ENCODE measurements at regions not wholly inside any gene's neighbourhood (a gene's known extent, or its start where the extent isn't known, plus 50 kb on each side); places are given as distances from the start of the nearest gene placed in this dataset.

DNA sequence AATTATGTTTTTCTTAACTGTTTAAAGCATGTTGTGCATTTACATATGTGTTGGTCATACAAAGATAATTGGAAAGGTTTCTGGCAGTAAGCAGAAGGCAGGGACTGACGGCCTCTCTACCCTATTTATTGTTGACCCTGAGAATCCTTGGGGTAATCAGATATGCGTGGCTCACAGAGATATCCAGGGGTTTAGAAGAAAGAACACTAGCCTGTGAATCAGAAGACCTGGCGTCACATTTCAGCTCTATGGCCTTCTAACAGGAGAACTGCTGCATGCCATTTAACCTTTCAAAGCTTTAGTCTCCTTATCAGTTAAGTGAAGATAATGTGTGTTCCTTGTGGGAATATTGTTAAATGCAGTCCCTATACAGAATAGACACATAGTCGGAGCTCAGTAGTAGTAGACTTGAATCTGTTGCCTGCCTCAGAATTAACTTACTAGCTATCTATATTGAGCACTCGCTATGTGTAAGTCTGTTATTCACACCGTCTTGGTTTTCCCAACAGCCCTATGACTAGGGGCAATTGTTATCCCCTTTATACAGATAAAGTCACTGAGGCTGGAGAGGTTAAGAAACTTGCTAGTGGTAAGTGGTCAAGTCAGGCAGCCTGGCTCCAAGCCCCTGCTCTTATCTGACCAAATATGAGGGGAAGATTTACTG lies 129.6 kb upstream of the ANKRD1 start:
- H3K27ac ChIP-seq (ENCODE audit: low read depth, low read length, poor library complexity, severe bottlenecking): no peak overlapping the region
- intact Hi-C loops (cut with micrococcal nuclease; ENCODE audit: unreplicated experiment): no loop called here
- H3K27me3 ChIP-seq (replicated peaks; ENCODE audit: insufficient read depth, low read depth, low read length, poor library complexity): peaks cover 3% of the 10 kb centered on the region
- POLR2A ChIA-PET (ENCODE audit: low non-redundant PET): no interaction called here
- DNase-seq (ENCODE audit: low spot score): no peak
- no peak for TF ChIP-seq EZH2 (IDR thresholded peaks at IDR 0.05; ENCODE audit: borderline replicate concordance, low read depth, low read length, poor library complexity, severe bottlenecking)
- TF ChIP-seq, protein P1, sequence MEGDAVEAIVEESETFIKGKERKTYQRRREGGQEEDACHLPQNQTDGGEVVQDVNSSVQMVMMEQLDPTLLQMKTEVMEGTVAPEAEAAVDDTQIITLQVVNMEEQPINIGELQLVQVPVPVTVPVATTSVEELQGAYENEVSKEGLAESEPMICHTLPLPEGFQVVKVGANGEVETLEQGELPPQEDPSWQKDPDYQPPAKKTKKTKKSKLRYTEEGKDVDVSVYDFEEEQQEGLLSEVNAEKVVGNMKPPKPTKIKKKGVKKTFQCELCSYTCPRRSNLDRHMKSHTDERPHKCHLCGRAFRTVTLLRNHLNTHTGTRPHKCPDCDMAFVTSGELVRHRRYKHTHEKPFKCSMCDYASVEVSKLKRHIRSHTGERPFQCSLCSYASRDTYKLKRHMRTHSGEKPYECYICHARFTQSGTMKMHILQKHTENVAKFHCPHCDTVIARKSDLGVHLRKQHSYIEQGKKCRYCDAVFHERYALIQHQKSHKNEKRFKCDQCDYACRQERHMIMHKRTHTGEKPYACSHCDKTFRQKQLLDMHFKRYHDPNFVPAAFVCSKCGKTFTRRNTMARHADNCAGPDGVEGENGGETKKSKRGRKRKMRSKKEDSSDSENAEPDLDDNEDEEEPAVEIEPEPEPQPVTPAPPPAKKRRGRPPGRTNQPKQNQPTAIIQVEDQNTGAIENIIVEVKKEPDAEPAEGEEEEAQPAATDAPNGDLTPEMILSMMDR (conservative IDR thresholded peaks at IDR 0.05; ENCODE audit: low read depth, low read length): no peak
- H3K4me3 ChIP-seq (ENCODE audit: low read depth, low read length, poor library complexity, severe bottlenecking): no peak overlapping the region
- CTCF ChIA-PET: no interaction called here
- BruUV-seq (replicated peaks): no TSS peak
- no peaks in the 10 kb centered on the region for H3K9me3 ChIP-seq (ENCODE audit: low read depth, low read length, poor library complexity, severe bottlenecking)
- H3K36me3 ChIP-seq (ENCODE audit: insufficient read depth, low read length, poor library complexity, severe bottlenecking): no peaks in the 10 kb centered on the region
- no peaks in the 10 kb centered on the region for H3K4me1 ChIP-seq (ENCODE audit: insufficient read depth, low read length, poor library complexity, severe bottlenecking)

DNA sequence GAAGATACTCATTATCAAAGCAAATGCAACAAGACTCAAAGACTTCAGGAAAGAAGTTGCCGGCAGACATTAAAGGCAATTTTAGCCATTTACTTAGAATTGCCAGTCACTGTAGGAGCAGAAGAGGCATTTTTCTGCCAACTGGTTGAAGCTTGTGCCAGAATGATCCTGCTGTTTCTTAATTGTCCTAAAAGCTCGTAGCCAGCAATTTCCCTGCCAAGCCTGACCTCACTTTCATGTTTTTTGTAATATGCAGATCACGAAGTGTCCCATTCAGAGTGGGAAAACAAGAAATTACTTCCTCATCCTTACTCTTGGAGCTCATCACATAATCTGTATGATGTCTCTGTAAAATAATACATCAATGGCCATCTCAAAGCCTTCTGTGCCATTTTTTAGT lies 130.9 kb upstream of the ANKRD1 start:
- TF ChIP-seq EZH2 (IDR thresholded peaks at IDR 0.05; ENCODE audit: borderline replicate concordance, low read depth, low read length, poor library complexity, severe bottlenecking): no peak
- TF ChIP-seq, protein P1 (conservative IDR thresholded peaks at IDR 0.05; ENCODE audit: low read depth, low read length): no peak
- no TSS peak for BruUV-seq (replicated peaks)
- intact Hi-C loops (cut with micrococcal nuclease; ENCODE audit: unreplicated experiment): no loop called here
- no peak overlapping the region for H3K4me3 ChIP-seq (ENCODE audit: low read depth, low read length, poor library complexity, severe bottlenecking)
- ChIA-PET CTCF (no interaction called here), POLR2A (ENCODE audit: low non-redundant PET) (no interaction called here)
- no peaks in the 10 kb centered on the region for H3K36me3 ChIP-seq (ENCODE audit: insufficient read depth, low read length, poor library complexity, severe bottlenecking)
- H3K27me3 ChIP-seq (replicated peaks; ENCODE audit: insufficient read depth, low read depth, low read length, poor library complexity): peaks cover 3% of the 10 kb centered on the region
- H3K4me1 ChIP-seq (ENCODE audit: insufficient read depth, low read length, poor library complexity, severe bottlenecking): no peaks in the 10 kb centered on the region
- no peak for DNase-seq (ENCODE audit: low spot score)
- no peaks in the 10 kb centered on the region for H3K9me3 ChIP-seq (ENCODE audit: low read depth, low read length, poor library complexity, severe bottlenecking)
- H3K27ac ChIP-seq (ENCODE audit: low read depth, low read length, poor library complexity, severe bottlenecking): no peak overlapping the region

DNA sequence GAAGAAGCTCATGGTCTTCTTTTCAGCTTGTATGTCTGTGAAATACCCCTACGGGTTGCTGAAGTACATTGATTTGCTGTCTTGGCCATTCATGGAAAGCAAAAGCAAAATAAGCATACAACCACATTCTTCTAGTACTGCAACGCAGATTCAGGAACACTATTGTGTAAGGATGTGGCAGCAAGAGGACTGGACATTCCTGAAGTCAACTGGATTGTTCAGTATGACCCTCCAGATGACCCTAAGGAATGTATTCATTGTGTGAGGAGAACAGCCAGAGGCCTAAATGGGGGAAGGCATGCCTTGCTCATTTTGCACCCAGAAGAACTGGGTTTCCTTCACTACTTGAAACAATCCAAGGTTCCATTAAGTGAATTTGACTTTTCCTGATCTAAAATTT lies 133.4 kb upstream of the ANKRD1 start:
- Histone ChIP-seq H3K27me3 (replicated peaks; ENCODE audit: insufficient read depth, low read depth, low read length, poor library complexity) (no peaks in the 10 kb centered on the region), H3K4me1 (ENCODE audit: insufficient read depth, low read length, poor library complexity, severe bottlenecking) (no peaks in the 10 kb centered on the region), H3K9me3 (ENCODE audit: low read depth, low read length, poor library complexity, severe bottlenecking) (no peaks in the 10 kb centered on the region), H3K36me3 (ENCODE audit: insufficient read depth, low read length, poor library complexity, severe bottlenecking) (no peaks in the 10 kb centered on the region), H3K27ac (ENCODE audit: low read depth, low read length, poor library complexity, severe bottlenecking) (no peak overlapping the region), H3K4me3 (ENCODE audit: low read depth, low read length, poor library complexity, severe bottlenecking) (no peak overlapping the region)
- CTCF ChIA-PET: no interaction called here
- DNase-seq (ENCODE audit: low spot score): no peak
- no peak for TF ChIP-seq EZH2 (IDR thresholded peaks at IDR 0.05; ENCODE audit: borderline replicate concordance, low read depth, low read length, poor library complexity, severe bottlenecking)
- TF ChIP-seq, protein P1 (conservative IDR thresholded peaks at IDR 0.05; ENCODE audit: low read depth, low read length): no peak
- POLR2A ChIA-PET (ENCODE audit: low non-redundant PET): no interaction called here
- intact Hi-C loops (cut with micrococcal nuclease; ENCODE audit: unreplicated experiment): no loop called here
- BruUV-seq (replicated peaks): no TSS peak

Data from A673 (cell line).